Neural cell (in vitro differentiated cells): ENCODE measurements at regions not wholly inside any gene's neighbourhood (a gene's known extent, or its start where the extent isn't known, plus 50 kb on each side); places are given as distances from the start of the nearest gene placed in this dataset.

Experiments
- H2AFZ ChIP-seq: fragments of 200-600, 300-800 bp; sonication (generic), shearing (Covaris generic); 2 replicates; pipeline ENCODE4 v1.6.0; 2014; ENCODE audit warnings: low read depth, mild to moderate bottlenecking, antibody characterized with exemption, low read length, moderate library complexity
- H3F3A ChIP-seq: fragments of 200-600 bp; shearing (Covaris generic); 2 replicates; pipeline ENCODE4 v1.6.1; 2016; ENCODE audit warnings: mild to moderate bottlenecking, moderate library complexity, mixed read lengths, antibody characterized with exemption, low read length; ENCODE audit not compliant: insufficient read depth, poor library complexity, severe bottlenecking
- H3K27ac ChIP-seq: fragments of 200-600, 300-800 bp; sonication (generic), shearing (Covaris generic); 2 replicates; pipeline ENCODE4 v1.5.1; 2014; ENCODE audit warnings: mild to moderate bottlenecking, low read length, moderate library complexity
- H3K27me3 ChIP-seq: fragments of 300-800, 200-600 bp; sonication (generic), shearing (Covaris generic); 2 replicates; pipeline ENCODE4 v1.6.0; 2014; ENCODE audit warnings: mild to moderate bottlenecking, low read depth, low read length, moderate library complexity; ENCODE audit not compliant: insufficient read depth
- H3K36me3 ChIP-seq: fragments of 300-800, 200-600 bp; sonication (generic), shearing (Covaris generic); 2 replicates; pipeline ENCODE4 v1.5.1; 2014; ENCODE audit warnings: mild to moderate bottlenecking, antibody characterized with exemption, low read length, moderate library complexity; ENCODE audit not compliant: insufficient read depth
- H3K4me2 ChIP-seq: fragments of 300-800, 200-600 bp; sonication (generic), shearing (Covaris generic); 2 replicates; pipeline ENCODE4 v1.6.0; 2014; ENCODE audit warnings: mild to moderate bottlenecking, low read length
- H3K4me3 ChIP-seq: fragments of 300-800, 200-600 bp; sonication (generic), shearing (Covaris generic); 2 replicates; pipeline ENCODE4 v1.5.1; 2014; ENCODE audit warnings: mild to moderate bottlenecking, low read length, moderate library complexity
- H3K79me2 ChIP-seq: fragments of 200-600 bp; shearing (Covaris generic); replicated peaks from 2 replicates; pipeline ENCODE4 v1.6.0; 2014; ENCODE audit warnings: mild to moderate bottlenecking, low read length, moderate library complexity; ENCODE audit not compliant: insufficient read depth
- H3K9ac ChIP-seq: fragments of 300-800, 200-600 bp; sonication (generic), shearing (Covaris generic); 2 replicates; pipeline ENCODE4 v1.6.1; 2016; ENCODE audit warnings: mild to moderate bottlenecking, low read length, mixed read lengths
- H3K9me2 ChIP-seq: fragments of 200-600 bp; shearing (Covaris generic); 2 replicates; pipeline ENCODE4 v1.6.1; 2016; ENCODE audit warnings: mild to moderate bottlenecking, low read length, mixed read lengths; ENCODE audit not compliant: insufficient read depth
- H3K9me3 ChIP-seq: fragments of 200-600, 300-800 bp; sonication (generic), shearing (Covaris generic); 2 replicates; pipeline ENCODE4 v1.6.1; 2016; ENCODE audit warnings: mild to moderate bottlenecking, mixed run types, low read length, moderate library complexity, mixed read lengths
- H4K20me1 ChIP-seq: fragments of 200-600 bp; shearing (Covaris generic); 2 replicates; pipeline ENCODE4 v1.6.1; 2016; ENCODE audit warnings: mild to moderate bottlenecking, mixed run types; ENCODE audit not compliant: insufficient read depth
- CTCF ChIP-seq: fragments of 450-650 bp; IDR thresholded peaks from 2 replicates; pipeline ENCODE4 v1.5.1; 2014; ENCODE audit warnings: antibody characterized with exemption, mild to moderate bottlenecking, moderate library complexity; ENCODE audit not compliant: poor library complexity, severe bottlenecking
- EP300 ChIP-seq: fragments of 450-650 bp; conservative IDR thresholded peaks from 2 replicates; pipeline ENCODE4 v1.6.1; 2014; ENCODE audit warnings: antibody characterized with exemption, mild to moderate bottlenecking, moderate library complexity; ENCODE audit not compliant: poor library complexity, severe bottlenecking
- EZH2 ChIP-seq: fragments of 200-600, 300-800 bp; shearing (Covaris generic), sonication (generic); IDR thresholded peaks from 2 replicates; pipeline ENCODE4 v1.6.1; 2014; ENCODE audit warnings: antibody characterized with exemption, low read length, borderline replicate concordance, mild to moderate bottlenecking; ENCODE audit not compliant: insufficient read depth, poor library complexity, severe bottlenecking
- MXI1 ChIP-seq: fragments of 450-650 bp; conservative IDR thresholded peaks from 2 replicates; pipeline ENCODE4 v1.6.1; 2014; ENCODE audit warnings: antibody characterized with exemption, mild to moderate bottlenecking; ENCODE audit not compliant: poor library complexity, severe bottlenecking
- POLR2AphosphoS5 ChIP-seq: IDR thresholded peaks from 2 replicates; pipeline ENCODE4 v1.6.1; 2012
- RAD21 ChIP-seq: fragments of 450-650 bp; conservative IDR thresholded peaks from 2 replicates; pipeline ENCODE4 v1.6.1; 2014; ENCODE audit warnings: antibody characterized with exemption, mild to moderate bottlenecking, moderate library complexity
- REST ChIP-seq: IDR thresholded peaks from 2 replicates; pipeline ENCODE4 v1.6.1; 2012; ENCODE audit warnings: borderline replicate concordance
- SMC3 ChIP-seq: fragments of 450-650 bp; conservative IDR thresholded peaks from 2 replicates; pipeline ENCODE4 v1.6.1; 2014; ENCODE audit warnings: antibody characterized with exemption, mild to moderate bottlenecking, moderate library complexity; ENCODE audit not compliant: poor library complexity
- TAF1 ChIP-seq: IDR thresholded peaks from 2 replicates; pipeline ENCODE4 v1.6.1; 2012; ENCODE audit warnings: low read depth

- H3K4me3 ChIP-seq = no peak overlapping the region
- H3K27me3 ChIP-seq = no peaks in the 10 kb centered on the region
- H3K9ac ChIP-seq = no peak overlapping the region
- no peak for TF ChIP-seq REST
- no peak for TF ChIP-seq MXI1
- TF ChIP-seq EZH2 = no peak
- no peak for TF ChIP-seq SMC3
- H3K4me2 ChIP-seq = no peak overlapping the region
- no peaks in the 10 kb centered on the region for H3K79me2 ChIP-seq
- H3K27ac ChIP-seq = no peak overlapping the region
- no peaks in the 10 kb centered on the region for H3K9me2 ChIP-seq
- no peak overlapping the region for H2AFZ ChIP-seq
- H3F3A ChIP-seq = no peaks in the 10 kb centered on the region
- H3K9me3 ChIP-seq = no peaks in the 10 kb centered on the region
- no peaks in the 10 kb centered on the region for H3K36me3 ChIP-seq
- H4K20me1 ChIP-seq = no peaks in the 10 kb centered on the region
Observed at GRCh38 chr22:48949375-48950149, 878.1 kb downstream of the BRD1 start.

- Histone ChIP-seq H3K9me3 (no peaks in the 10 kb centered on the region), H3K27me3 (no peaks in the 10 kb centered on the region), H3K4me2 (no peak overlapping the region), H3K36me3 (no peaks in the 10 kb centered on the region), H2AFZ (no peak overlapping the region), H3F3A (no peaks in the 10 kb centered on the region), H3K9ac (no peak overlapping the region), H3K9me2 (no peaks in the 10 kb centered on the region), H3K4me3 (no peak overlapping the region), H3K27ac (no peak overlapping the region), H3K79me2 (no peaks in the 10 kb centered on the region), H4K20me1 (no peaks in the 10 kb centered on the region)
- TF ChIP-seq SMC3 = no peak
- TF ChIP-seq REST = no peak
- no peak for TF ChIP-seq EP300
- no peak for TF ChIP-seq EZH2
- TF ChIP-seq TAF1 = no peak
- TF ChIP-seq POLR2AphosphoS5 = no peak
- no peak for TF ChIP-seq MXI1
- TF ChIP-seq CTCF = no peak
- TF ChIP-seq RAD21 = no peak
Observed at GRCh38 chr22:48948575-48949170, 879.0 kb downstream of the BRD1 start.
